Muscle layer of duodenum (tissue), 2 donors: ENCODE measurements at regions not wholly inside any gene's neighbourhood (a gene's known extent, or its start where the extent isn't known, plus 50 kb on each side); places are given as distances from the start of the nearest gene placed in this dataset.

Source experiments
- H3K27ac ChIP-seq: one replicate; pipeline ENCODE4 v1.7.0; 2013; ENCODE audit warnings: mild to moderate bottlenecking, low read length
- H3K27me3 ChIP-seq: one replicate; pipeline ENCODE4 v1.7.0; 2013; ENCODE audit warnings: low read depth, mild to moderate bottlenecking, control low read depth, low read length
- H3K36me3 ChIP-seq, 2 donors: one replicate each; pipeline ENCODE4 v1.7.0; 2013; ENCODE audit warnings: low read length in 2 of 2, control low read depth in 1 of 2, mild to moderate bottlenecking in 1 of 2; ENCODE audit not compliant: insufficient read depth in 2 of 2, control insufficient read depth in 1 of 2
- H3K4me1 ChIP-seq, 2 donors: one replicate each; pipeline ENCODE4 v1.7.0; 2013; ENCODE audit warnings: low read length in 2 of 2, mild to moderate bottlenecking in 2 of 2, control low read depth in 1 of 2, moderate library complexity in 1 of 2; ENCODE audit not compliant: insufficient read depth in 2 of 2, control insufficient read depth in 1 of 2
- H3K4me3 ChIP-seq, 2 donors: one replicate each; pipeline ENCODE4 v1.7.0; 2013; ENCODE audit warnings: low read length in 2 of 2, low read depth in 1 of 2, mild to moderate bottlenecking in 1 of 2
- H3K9me3 ChIP-seq, 2 donors: one replicate each; pipeline ENCODE4 v1.7.0; 2013; ENCODE audit warnings: low read length in 2 of 2, control low read depth in 1 of 2, mild to moderate bottlenecking in 1 of 2; ENCODE audit not compliant: control insufficient read depth in 1 of 2
- donor health status: healthy.

- no peak overlapping the region for H3K27ac ChIP-seq
- H3K9me3 ChIP-seq = no peaks in the 10 kb centered on the region
- H3K4me1 ChIP-seq = peaks cover 0 to 3% of the 10 kb centered on the region in 2 donors
- no peaks in the 10 kb centered on the region for H3K36me3 ChIP-seq
- no peaks in the 10 kb centered on the region for H3K27me3 ChIP-seq
- H3K4me3 ChIP-seq = no peak overlapping the region
Measured at GRCh38 chr9:21583628-21584377, 101.7 kb upstream of the IFNE start.

DNA sequence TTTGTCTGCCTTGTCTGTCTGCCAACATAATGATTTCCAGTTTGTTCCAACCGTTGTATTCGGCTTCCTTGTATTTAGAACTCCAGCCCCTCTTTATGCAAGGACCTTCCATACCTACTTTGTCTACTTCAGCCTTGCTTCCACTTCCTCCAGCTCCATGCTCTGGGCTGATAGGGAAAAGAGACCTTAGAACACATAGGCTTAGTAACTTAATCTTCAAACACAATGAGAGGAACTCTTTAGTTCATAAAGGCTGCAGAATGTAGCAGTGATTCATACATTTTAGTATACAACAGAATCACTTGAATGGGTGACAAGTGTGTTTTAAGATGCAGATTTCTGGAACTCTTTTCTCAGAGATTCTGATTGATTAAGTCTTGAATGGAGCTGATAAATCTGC lies 102.8 kb upstream of the IFNE start:
- Histone ChIP-seq H3K36me3 (no peaks in the 10 kb centered on the region), H3K27me3 (no peaks in the 10 kb centered on the region), H3K4me3 (no peak overlapping the region), H3K9me3 (no peaks in the 10 kb centered on the region), H3K27ac (no peak overlapping the region), H3K4me1 (no peaks in the 10 kb centered on the region)

DNA sequence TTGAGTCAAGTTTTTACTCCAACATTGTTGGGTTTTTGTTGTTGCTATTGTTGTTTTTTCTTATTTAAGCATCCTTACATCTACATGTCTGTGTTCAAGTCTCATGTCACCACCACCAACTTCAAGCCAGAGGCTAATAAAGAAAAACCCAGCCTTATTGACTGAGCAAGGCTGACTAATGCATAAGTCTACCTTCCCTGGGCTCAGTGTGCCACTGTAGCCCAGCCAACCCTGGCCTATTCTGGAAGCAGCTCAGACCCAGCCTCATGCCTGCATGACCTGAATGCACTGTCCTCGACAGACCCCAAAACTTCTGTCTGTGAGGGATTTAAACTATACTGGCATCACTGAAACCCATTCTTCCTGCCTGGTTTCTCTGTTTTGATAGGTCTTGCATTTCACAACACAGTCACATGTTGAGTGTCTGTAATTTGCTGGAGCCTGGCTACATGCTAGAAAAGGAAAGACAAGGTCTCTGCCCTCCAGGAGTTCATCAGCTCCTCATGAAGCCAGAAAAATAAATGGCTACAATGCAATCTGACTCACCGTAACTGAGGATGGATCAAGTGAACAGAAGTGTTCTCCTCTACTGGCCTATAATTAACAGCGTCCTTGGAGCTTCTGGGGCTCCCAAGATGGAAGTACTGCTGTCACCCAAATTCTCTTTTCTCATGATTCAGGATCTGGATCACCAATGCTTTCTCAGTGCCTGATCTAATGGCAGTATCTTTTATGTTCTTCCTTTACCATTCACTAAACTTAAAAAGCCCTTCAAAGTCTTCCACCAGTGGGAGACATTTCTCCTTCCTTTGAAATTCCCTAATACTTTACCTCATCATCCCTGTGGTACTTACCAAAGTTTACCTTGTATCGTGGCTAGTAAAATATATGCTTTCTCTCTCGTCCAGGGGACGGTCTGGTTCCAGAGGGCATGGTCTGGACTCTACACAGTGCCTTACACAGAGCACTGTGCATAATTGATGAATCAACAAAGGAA lies 103.9 kb upstream of the IFNE start:
- Histone ChIP-seq H3K27ac (no peak overlapping the region), H3K4me3 (no peak overlapping the region), H3K4me1 (no peaks in the 10 kb centered on the region), H3K27me3 (no peaks in the 10 kb centered on the region), H3K36me3 (no peaks in the 10 kb centered on the region), H3K9me3 (no peaks in the 10 kb centered on the region)

DNA sequence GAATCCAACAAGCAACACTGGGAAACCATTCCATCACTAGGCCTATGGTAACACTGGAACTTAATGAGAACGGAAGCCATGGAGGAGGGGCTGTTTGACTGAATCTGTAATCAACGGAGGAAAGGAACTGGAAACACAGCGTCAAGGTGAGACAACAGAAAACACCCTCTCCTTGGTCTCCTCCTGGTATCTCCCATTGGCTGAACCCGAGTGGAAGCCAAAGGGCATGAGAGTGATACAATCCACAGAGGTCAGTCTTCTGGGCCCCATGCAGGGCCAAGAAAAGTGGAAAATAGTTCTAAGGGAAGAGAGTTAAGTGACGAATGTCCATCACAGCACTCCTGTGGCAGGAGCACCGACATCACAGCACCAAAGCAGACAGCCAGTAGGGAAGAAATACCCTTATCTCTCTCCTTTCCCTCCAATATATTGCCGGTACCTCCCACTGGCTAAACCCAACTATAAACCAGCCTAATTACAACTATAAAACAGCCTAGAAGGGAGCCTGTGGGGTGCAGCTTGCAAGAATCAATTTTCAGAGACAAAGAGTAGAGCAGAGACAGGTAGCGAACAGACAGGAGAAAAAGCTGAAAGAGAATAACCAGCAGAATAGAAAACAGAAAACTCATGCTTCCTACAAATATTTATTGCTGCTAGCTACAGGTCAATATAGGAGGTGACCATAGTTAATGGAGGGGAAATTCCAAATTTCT lies 107.4 kb upstream of the IFNE start:
- Histone ChIP-seq H3K36me3 (no peaks in the 10 kb centered on the region), H3K27me3 (no peaks in the 10 kb centered on the region), H3K27ac (no peak overlapping the region), H3K4me3 (no peak overlapping the region), H3K4me1 (no peaks in the 10 kb centered on the region), H3K9me3 (no peaks in the 10 kb centered on the region)

GRCh38 chr9:21590058-21590996 lies 108.2 kb upstream of the IFNE start:
- no peaks in the 10 kb centered on the region for H3K9me3 ChIP-seq
- no peak overlapping the region for H3K4me3 ChIP-seq
- no peak overlapping the region for H3K27ac ChIP-seq
- H3K27me3 ChIP-seq = no peaks in the 10 kb centered on the region
- no peaks in the 10 kb centered on the region for H3K4me1 ChIP-seq
- H3K36me3 ChIP-seq = no peaks in the 10 kb centered on the region

- no peak overlapping the region for H3K4me3 ChIP-seq
- H3K4me1 ChIP-seq = no peaks in the 10 kb centered on the region
- no peaks in the 10 kb centered on the region for H3K9me3 ChIP-seq
- no peak overlapping the region for H3K27ac ChIP-seq
- no peaks in the 10 kb centered on the region for H3K27me3 ChIP-seq
- H3K36me3 ChIP-seq = no peaks in the 10 kb centered on the region
Measured at GRCh38 chr9:21591221-21592062, 109.3 kb upstream of the IFNE start.

- Histone ChIP-seq H3K4me1 (no peaks in the 10 kb centered on the region), H3K9me3 (no peaks in the 10 kb centered on the region), H3K4me3 (no peak overlapping the region), H3K27me3 (no peaks in the 10 kb centered on the region), H3K27ac (no peak overlapping the region), H3K36me3 (no peaks in the 10 kb centered on the region)
Measured at GRCh38 chr9:21592063-21592338, 109.9 kb upstream of the IFNE start.

GRCh38 chr9:21597284-21597683 lies 115.2 kb upstream of the IFNE start:
- no peaks in the 10 kb centered on the region for H3K4me1 ChIP-seq
- no peaks in the 10 kb centered on the region for H3K9me3 ChIP-seq
- no peak overlapping the region for H3K4me3 ChIP-seq
- no peaks in the 10 kb centered on the region for H3K27me3 ChIP-seq
- no peaks in the 10 kb centered on the region for H3K36me3 ChIP-seq
- no peak overlapping the region for H3K27ac ChIP-seq

GRCh38 chr9:21598749-21599148 lies 116.6 kb upstream of the IFNE start:
- no peak overlapping the region for H3K4me3 ChIP-seq
- H3K36me3 ChIP-seq = no peaks in the 10 kb centered on the region
- no peak overlapping the region for H3K27ac ChIP-seq
- H3K4me1 ChIP-seq = no peaks in the 10 kb centered on the region
- no peaks in the 10 kb centered on the region for H3K9me3 ChIP-seq
- no peaks in the 10 kb centered on the region for H3K27me3 ChIP-seq

DNA sequence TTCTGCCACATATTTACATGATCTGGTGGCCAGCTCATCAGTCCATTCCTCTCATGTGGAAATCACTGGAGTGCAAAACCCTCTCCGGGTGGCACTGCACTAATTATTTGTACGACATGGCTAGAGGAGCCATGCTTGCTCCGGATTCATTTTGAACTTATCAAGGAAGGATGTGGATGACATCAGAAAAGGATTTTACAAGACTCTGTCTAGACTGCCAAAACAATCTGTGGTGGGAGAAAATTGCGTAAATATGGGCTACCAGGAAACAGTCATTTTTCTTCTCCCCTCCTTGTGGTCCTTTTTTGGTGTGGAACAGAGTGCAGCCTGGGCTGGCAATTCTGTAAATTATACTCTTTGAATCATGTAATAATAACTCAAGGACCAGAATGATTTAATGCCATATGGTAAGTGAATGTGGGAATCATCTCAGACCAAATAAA lies 123.4 kb upstream of the IFNE start:
- H3K4me3 ChIP-seq = no peak overlapping the region
- H3K27ac ChIP-seq = no peak overlapping the region
- H3K4me1 ChIP-seq = no peaks in the 10 kb centered on the region
- H3K27me3 ChIP-seq = peaks cover 3% of the 10 kb centered on the region
- H3K9me3 ChIP-seq = no peaks in the 10 kb centered on the region
- no peaks in the 10 kb centered on the region for H3K36me3 ChIP-seq
